Right lobe of liver (tissue), 4 donors: ENCODE measurements at regions not wholly inside any gene's neighbourhood (a gene's known extent, or its start where the extent isn't known, plus 50 kb on each side); places are given as distances from the start of the nearest gene placed in this dataset.
"Not testable (repeated sequence)": the region's sequence is repeated elsewhere in the genome, so short reads cannot be mapped to it uniquely, and the experiment has no call there.

Experiments used
- POLR2A ChIP-seq: fragments of 450-650 bp; IDR thresholded peaks from one replicate; pipeline ENCODE4 v1.6.1; 2017; ENCODE audit warnings: antibody characterized with exemption, mild to moderate bottlenecking
- TF ChIP-seq, protein P1 (sequence below), 4 donors: fragments of 200-600 bp in 3 of 4; fragments of 450-650 bp in 1 of 4; IDR thresholded peaks; one replicate each; pipeline versions ENCODE4 v1.5.1 to v1.8.0; 2016 to 2022; ENCODE audit warnings: antibody characterized with exemption in 4 of 4, mild to moderate bottlenecking in 2 of 4
- donor health status: DM: no; HTN: no; CAD: no.
- donor health status: DM: no; HTN: no; CAD: no.
- donor health status: DM: no; HTN: yes; CAD: no.

DNA sequence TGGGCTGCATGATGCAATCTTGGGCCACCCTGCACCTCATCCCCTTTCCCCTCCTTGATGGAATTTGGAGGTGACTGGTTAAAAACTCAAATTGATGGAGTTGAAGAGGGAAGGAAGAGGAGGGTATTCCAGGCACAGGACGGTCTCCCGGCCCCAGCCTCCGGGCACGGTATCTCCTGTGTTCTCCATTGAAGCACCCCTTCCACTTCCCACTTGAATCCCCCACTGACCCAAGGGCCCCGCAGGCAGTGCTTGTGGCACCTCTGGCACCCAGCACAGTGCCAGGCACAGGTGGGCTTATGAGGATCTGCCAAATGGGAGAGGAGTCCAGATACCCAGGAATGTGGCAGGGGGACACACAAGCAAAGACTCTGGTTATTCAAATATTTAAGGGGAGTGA, 271.6 kb downstream of the GOLGA6L6 start:
- TF ChIP-seq, protein P1, sequence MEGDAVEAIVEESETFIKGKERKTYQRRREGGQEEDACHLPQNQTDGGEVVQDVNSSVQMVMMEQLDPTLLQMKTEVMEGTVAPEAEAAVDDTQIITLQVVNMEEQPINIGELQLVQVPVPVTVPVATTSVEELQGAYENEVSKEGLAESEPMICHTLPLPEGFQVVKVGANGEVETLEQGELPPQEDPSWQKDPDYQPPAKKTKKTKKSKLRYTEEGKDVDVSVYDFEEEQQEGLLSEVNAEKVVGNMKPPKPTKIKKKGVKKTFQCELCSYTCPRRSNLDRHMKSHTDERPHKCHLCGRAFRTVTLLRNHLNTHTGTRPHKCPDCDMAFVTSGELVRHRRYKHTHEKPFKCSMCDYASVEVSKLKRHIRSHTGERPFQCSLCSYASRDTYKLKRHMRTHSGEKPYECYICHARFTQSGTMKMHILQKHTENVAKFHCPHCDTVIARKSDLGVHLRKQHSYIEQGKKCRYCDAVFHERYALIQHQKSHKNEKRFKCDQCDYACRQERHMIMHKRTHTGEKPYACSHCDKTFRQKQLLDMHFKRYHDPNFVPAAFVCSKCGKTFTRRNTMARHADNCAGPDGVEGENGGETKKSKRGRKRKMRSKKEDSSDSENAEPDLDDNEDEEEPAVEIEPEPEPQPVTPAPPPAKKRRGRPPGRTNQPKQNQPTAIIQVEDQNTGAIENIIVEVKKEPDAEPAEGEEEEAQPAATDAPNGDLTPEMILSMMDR (IDR thresholded peaks at IDR 0.05), result not testable (repeated sequence)
- not testable (repeated sequence) for TF ChIP-seq POLR2A
